Right lobe of liver (tissue), 6 donors: ENCODE measurements at regions not wholly inside any gene's neighbourhood (a gene's known extent, or its start where the extent isn't known, plus 50 kb on each side); places are given as distances from the start of the nearest gene placed in this dataset.

ENCODE experiments used
- ATAC-seq, 4 donors: fragments of 200-7000 bp; cut with Tn5 transposase; one replicate each; pipeline ENCODE4 v1.9.1; 2020; ENCODE audit warnings: mild to moderate bottlenecking in 4 of 4, moderate library complexity in 4 of 4
- DNase-seq, 3 donors: peaks; one replicate each; pipeline ENCODE4 v3.0.0-alpha.2; 2020
- H3K27ac ChIP-seq, 3 donors: fragments of 200-600 bp; one replicate each; pipeline ENCODE4 v1.8.0; 2022
- H3K27me3 ChIP-seq, 2 donors: fragments of 200-600 bp; one replicate each; pipeline ENCODE4 v1.8.0; 2022
- H3K36me3 ChIP-seq, 4 donors: fragments of 200-600 bp; sonication (generic) in 1 of 4; one replicate each; pipeline versions ENCODE4 v1.5.1 to v1.8.0; 2017 to 2022; ENCODE audit warnings: control low read depth in 1 of 4
- H3K4me1 ChIP-seq, 4 donors: fragments of 200-600 bp; sonication (generic) in 1 of 4; one replicate each; pipeline versions ENCODE4 v1.5.1 to v1.8.0; 2017 to 2022; ENCODE audit warnings: control low read depth in 1 of 4
- H3K4me3 ChIP-seq, 3 donors: fragments of 200-600 bp; one replicate each; pipeline ENCODE4 v1.8.0; 2022
- H3K9me3 ChIP-seq, 4 donors: fragments of 200-600 bp; sonication (generic) in 1 of 4; one replicate each; pipeline versions ENCODE4 v1.5.1 to v1.8.0; 2017 to 2022; ENCODE audit warnings: control low read depth in 1 of 4
- CTCF ChIP-seq, 4 donors: fragments of 200-600 bp in 3 of 4; fragments of 450-650 bp in 1 of 4; IDR thresholded peaks; one replicate each; pipeline versions ENCODE4 v1.5.1 to v1.8.0; 2016 to 2022; ENCODE audit warnings: antibody characterized with exemption in 4 of 4, mild to moderate bottlenecking in 2 of 4
- POLR2A ChIP-seq: fragments of 450-650 bp; IDR thresholded peaks from one replicate; pipeline ENCODE4 v1.6.1; 2017; ENCODE audit warnings: antibody characterized with exemption, mild to moderate bottlenecking
- WGBS: methylation state at CpG from one replicate; pipeline ENCODE4 v1.1.6; 2018; ENCODE audit warnings: low coverage, low lambda C conversion rate; ENCODE audit not compliant: insufficient coverage; ENCODE audit errors: missing lambda C conversion rate; 5-methylcytosine and 5-hydroxymethylcytosine counted together
- intact Hi-C, 2 donors: fragments of 100-400 bp; cut with DNase I; formaldehyde crosslinking; loops; one replicate each; pipeline versions ENCODE4 v1.11.2 to v1.14.1; 2022
- donor health status: DM: no; HTN: yes; CAD: no.
- donor health status: DM: no; HTN: no; CAD: no.
- donor health status: DM: no; HTN: no; CAD: no.
- donor health status: DM: no; HTN: yes; CAD: no.
- donor health status: DM: no; HTN: yes; CAD: no.

- intact Hi-C loops, result no loop called here
- Histone ChIP-seq H3K27me3 (no peaks in the 10 kb centered on the region), H3K4me1 (peaks cover 0 to 33% (median 8%) of the 10 kb centered on the region in 4 donors), H3K36me3 (no peaks in the 10 kb centered on the region), H3K4me3 (no peak overlapping the region), H3K9me3 (no peaks in the 10 kb centered on the region), H3K27ac (peak overlapping the region in 2 of 3 donors; percentile 77 to 82)
- peak; percentile 52 to 76 (median 64) for ATAC-seq
- DNase-seq, result no peak
- 46% methylated on average over 5 of the region's 5 CpGs for WGBS
- TF ChIP-seq POLR2A (no peak), CTCF (IDR thresholded peaks at IDR 0.05) (no peak)
These were observed 238.3 kb downstream of the GADD45G start for GRCh38 chr9:89843074-89843473.

GRCh38 chr9:89843591-89843990 lies 238.8 kb downstream of the GADD45G start:
- H3K27ac ChIP-seq, result peak overlapping the region in 2 of 3 donors; percentile 77 to 82
- intact Hi-C loops, result no loop called here

GRCh38 chr9:89844075-89844474 lies 239.3 kb downstream of the GADD45G start:
- no CpG with 5 or more reads among the region's 5 CpGs for WGBS
- no peak for DNase-seq
- peak overlapping the region in 2 of 3 donors; percentile 77 to 82 for H3K27ac ChIP-seq

More at GRCh38 chr9:89843591-89843990, 238.8 kb downstream of the GADD45G start:
- no peaks in the 10 kb centered on the region for H3K27me3 ChIP-seq
- no peak overlapping the region for H3K4me3 ChIP-seq
- no peak for DNase-seq
- 92% methylated on average over 2 of the region's 3 CpGs for WGBS
- ATAC-seq, result no peak
- no peak for TF ChIP-seq CTCF (IDR thresholded peaks at IDR 0.05)
- no peaks in the 10 kb centered on the region for H3K36me3 ChIP-seq
- no peaks in the 10 kb centered on the region for H3K9me3 ChIP-seq
- H3K4me1 ChIP-seq, result peaks cover 0 to 33% (median 8%) of the 10 kb centered on the region in 4 donors

GRCh38 chr9:89844535-89844934 lies 239.7 kb downstream of the GADD45G start:
- DNase-seq (peak in 1 of 3 donors; percentile 27), ATAC-seq (peak in 1 of 4 donors; percentile 29)
- no peak for TF ChIP-seq POLR2A
- TF ChIP-seq CTCF (IDR thresholded peaks at IDR 0.05), result no peak
- no peaks in the 10 kb centered on the region for H3K27me3 ChIP-seq
- H3K4me1 ChIP-seq, result peaks cover 0 to 33% (median 8%) of the 10 kb centered on the region in 4 donors
- intact Hi-C loops, result no loop called here
- 61% methylated on average over 5 of the region's 6 CpGs for WGBS
- no peaks in the 10 kb centered on the region for H3K36me3 ChIP-seq
- H3K27ac ChIP-seq, result peak overlapping the region in 2 of 3 donors; percentile 77 to 82
- no peak overlapping the region for H3K4me3 ChIP-seq
- H3K9me3 ChIP-seq, result no peaks in the 10 kb centered on the region

More at GRCh38 chr9:89844075-89844474, 239.3 kb downstream of the GADD45G start:
- Histone ChIP-seq H3K4me3 (no peak overlapping the region), H3K4me1 (peaks cover 0 to 33% (median 8%) of the 10 kb centered on the region in 4 donors), H3K36me3 (no peaks in the 10 kb centered on the region), H3K27me3 (no peaks in the 10 kb centered on the region), H3K9me3 (no peaks in the 10 kb centered on the region)
- ATAC-seq, result peak; percentile 48 to 77 (median 68)
- intact Hi-C loops, result no loop called here
- TF ChIP-seq POLR2A, result no peak
- TF ChIP-seq CTCF (IDR thresholded peaks at IDR 0.05), result no peak

- intact Hi-C loops, result no loop called here
- H3K27ac ChIP-seq, result no peak overlapping the region
- peaks cover 0 to 33% (median 8%) of the 10 kb centered on the region in 4 donors for H3K4me1 ChIP-seq
- no peaks in the 10 kb centered on the region for H3K27me3 ChIP-seq
- ATAC-seq, result no peak
- no peak for TF ChIP-seq POLR2A
- no peak for TF ChIP-seq CTCF (IDR thresholded peaks at IDR 0.05)
- H3K36me3 ChIP-seq, result no peaks in the 10 kb centered on the region
- no peaks in the 10 kb centered on the region for H3K9me3 ChIP-seq
- H3K4me3 ChIP-seq, result no peak overlapping the region
- 46% methylated on average over 3 of the region's 3 CpGs for WGBS
- DNase-seq, result peak in 1 of 3 donors; percentile 22
These were observed 240.5 kb downstream of the GADD45G start for GRCh38 chr9:89845321-89845720.
